AG09309 (cell line): ENCODE measurements at regions not wholly inside any gene's neighbourhood (a gene's known extent, or its start where the extent isn't known, plus 50 kb on each side); places are given as distances from the start of the nearest gene placed in this dataset.
A peak's percentile ranks its signal among the peaks of the same experiment; 100 is the strongest.

Experiments
- DNase-seq: peaks from one replicate; pipeline ENCODE4 v3.0.0-alpha.2; 2010; ENCODE audit warnings: low read depth
- H3K4me3 ChIP-seq: 2 replicates; pipeline ENCODE4 v1.5.1; 2011; ENCODE audit warnings: mild to moderate bottlenecking, low read depth, low read length, moderate library complexity; ENCODE audit not compliant: control insufficient read depth
- TF ChIP-seq, protein P1 (sequence below): IDR thresholded peaks from 2 replicates; pipeline ENCODE4 v1.5.1; 2011; ENCODE audit warnings: mild to moderate bottlenecking, low read depth, low read length, inconsistent platforms; ENCODE audit not compliant: insufficient read depth, control insufficient read depth; ENCODE audit errors: missing control alignments

DNA sequence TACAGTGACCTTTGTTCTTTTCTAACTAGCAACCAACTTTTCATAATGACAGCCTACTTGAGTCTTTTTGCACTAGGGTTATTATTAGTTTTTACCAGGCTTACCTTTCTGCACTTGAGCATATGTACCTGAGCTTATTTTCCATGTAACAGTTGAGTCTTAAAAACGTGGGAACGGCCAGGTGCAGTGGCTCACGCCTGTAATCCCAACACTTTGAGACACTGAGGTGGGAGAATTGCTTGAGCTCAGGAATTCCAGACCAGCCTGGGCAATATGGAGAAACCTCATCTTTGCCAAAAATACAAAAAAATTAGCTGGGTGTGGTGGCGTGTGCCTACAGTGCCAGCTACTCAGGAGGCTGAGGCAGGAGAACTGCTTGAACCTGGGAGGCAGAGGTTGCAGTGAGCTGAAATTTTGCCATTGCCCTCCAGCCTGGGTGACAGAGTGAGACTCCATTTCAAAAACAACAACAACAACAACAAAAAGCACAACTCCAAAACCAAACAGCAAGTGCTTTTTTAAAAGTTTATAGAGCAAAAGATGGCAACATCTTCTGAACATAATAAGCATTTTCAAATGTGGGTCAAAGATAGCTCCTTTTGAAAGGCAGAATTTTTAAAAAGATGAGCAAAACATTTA is 57.1 kb upstream of the CD28 start:
- TF ChIP-seq, protein P1, sequence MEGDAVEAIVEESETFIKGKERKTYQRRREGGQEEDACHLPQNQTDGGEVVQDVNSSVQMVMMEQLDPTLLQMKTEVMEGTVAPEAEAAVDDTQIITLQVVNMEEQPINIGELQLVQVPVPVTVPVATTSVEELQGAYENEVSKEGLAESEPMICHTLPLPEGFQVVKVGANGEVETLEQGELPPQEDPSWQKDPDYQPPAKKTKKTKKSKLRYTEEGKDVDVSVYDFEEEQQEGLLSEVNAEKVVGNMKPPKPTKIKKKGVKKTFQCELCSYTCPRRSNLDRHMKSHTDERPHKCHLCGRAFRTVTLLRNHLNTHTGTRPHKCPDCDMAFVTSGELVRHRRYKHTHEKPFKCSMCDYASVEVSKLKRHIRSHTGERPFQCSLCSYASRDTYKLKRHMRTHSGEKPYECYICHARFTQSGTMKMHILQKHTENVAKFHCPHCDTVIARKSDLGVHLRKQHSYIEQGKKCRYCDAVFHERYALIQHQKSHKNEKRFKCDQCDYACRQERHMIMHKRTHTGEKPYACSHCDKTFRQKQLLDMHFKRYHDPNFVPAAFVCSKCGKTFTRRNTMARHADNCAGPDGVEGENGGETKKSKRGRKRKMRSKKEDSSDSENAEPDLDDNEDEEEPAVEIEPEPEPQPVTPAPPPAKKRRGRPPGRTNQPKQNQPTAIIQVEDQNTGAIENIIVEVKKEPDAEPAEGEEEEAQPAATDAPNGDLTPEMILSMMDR = no peak
- no peak for DNase-seq

DNA sequence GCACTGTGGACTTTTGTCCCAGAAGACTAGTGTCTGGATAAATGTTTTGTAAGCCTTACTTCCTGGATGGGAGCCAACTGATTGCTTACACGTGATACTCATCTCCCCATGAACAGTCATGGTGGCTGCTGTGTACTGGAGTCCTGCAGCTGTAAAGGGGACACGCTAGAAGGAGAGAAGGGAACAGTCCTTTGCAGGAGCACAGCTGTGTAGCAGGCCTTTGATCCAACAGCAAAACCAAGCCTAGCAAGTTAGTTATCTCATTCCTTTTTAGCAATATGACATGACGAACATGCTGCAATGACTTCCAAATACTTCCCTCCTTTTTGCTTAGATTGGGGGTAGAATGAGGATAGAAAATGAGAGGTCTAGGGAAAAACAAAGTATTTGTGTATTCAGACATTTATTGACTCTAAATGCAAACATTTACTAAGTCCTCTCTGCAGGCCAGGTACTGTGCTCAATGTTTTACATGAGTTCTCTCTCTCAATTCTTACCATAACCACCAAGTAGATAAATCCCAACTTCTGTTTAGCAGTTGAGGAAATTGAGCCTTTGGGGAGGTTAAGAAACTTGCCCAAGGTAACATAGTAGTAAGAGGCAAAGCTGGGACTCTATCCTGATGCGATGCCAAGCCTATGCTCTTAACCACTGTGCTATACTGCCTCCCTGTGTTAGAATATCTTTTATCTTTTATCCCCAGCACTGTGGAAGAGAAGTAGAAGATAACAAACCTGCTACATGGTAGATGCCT is 55.4 kb upstream of the CD28 start:
- DNase-seq = no peak
- TF ChIP-seq, protein P1 = peak; percentile 46

More for the DNA sequence above, 57.1 kb upstream of the CD28 start:
- H3K4me3 ChIP-seq = no peak overlapping the region

DNA sequence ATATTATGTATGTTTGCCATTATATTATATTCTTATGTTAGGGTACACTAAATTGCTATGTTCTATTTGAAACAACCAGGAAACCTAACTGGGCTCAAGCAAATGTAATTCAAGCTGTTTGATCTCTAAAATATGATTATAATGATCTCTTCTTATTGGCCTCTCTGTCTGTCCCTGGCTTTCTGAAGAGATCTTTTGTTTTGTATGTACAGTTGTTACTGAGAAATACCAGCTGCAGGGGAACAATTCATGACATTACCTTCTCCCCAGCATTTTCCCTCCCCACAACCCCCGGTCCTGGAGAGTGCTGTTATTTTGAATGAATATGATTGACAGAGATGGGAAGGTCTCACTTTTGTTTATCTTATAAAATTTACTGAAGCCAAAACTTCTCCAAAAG is 54.8 kb upstream of the CD28 start:
- no peak overlapping the region for H3K4me3 ChIP-seq
- TF ChIP-seq, protein P1 = no peak
- no peak for DNase-seq

More for the DNA sequence above, 55.4 kb upstream of the CD28 start:
- H3K4me3 ChIP-seq = no peak overlapping the region

DNA sequence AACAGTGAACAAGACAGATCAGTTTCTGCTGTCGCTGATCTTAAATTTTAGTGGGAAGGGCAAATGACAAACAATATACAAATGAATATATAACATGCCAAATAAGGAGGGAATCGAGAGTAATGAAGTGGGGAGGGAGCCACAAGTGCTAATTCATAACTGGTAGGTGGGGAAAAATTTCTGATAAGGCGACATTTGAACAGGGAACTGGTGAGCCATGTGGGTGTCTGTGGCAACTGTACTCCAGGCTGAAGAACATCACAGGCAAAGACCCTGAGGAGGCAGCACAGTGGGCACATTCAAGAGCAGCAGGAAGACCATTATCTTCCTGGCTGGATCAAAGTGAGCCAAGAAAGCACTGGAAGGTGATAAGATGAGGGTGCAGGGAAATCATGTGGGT is 51.6 kb upstream of the CD28 start:
- TF ChIP-seq, protein P1 = no peak
- no peak overlapping the region for H3K4me3 ChIP-seq
- DNase-seq = no peak

DNA sequence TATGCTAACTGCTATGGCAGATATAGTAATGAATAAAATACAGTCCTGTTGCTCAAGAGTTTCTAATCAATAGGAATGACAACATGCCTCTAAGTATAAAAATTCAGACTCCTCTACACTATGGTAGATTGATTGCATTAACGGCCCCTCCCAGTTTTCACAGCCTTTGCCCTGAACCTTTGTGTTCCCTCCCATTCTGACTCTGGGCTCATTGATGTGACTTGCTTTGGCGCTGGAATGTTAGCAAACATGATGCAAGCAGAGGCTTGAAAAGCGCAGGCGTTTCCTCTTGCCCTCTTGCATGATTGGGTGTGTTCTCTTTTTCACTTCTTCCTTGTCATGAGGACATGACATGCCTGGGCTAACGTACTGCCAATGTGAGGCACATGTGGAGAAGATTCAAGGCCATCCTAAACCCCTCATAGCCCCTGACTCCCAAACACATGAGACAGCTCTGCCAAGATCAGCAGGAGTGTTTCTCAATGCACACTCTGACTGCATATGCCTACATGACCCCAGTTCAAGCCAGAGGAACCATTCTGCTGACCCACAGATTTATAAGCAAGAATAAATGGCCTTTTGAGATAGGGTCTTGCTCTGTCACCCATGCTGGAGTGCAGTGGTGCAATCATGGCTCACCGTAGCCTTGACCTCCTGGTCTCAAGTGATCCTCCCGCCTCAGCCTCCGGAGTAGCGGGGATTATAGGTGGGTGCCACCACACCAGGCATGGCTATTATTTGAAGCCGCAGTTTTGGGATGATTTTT is 49.7 kb upstream of the CD28 start:
- TF ChIP-seq, protein P1 = no peak
- DNase-seq = no peak
- H3K4me3 ChIP-seq = no peak overlapping the region
